Prostate gland (tissue), 2 donors: ENCODE measurements at regions not wholly inside any gene's neighbourhood (a gene's known extent, or its start where the extent isn't known, plus 50 kb on each side); places are given as distances from the start of the nearest gene placed in this dataset.

Source experiments
- CTCF ChIP-seq, 4 experiments: fragments of 200-600 bp in 2 of 4; fragments of 450-650 bp in 2 of 4; sonication (generic) in 2 of 4; IDR thresholded peaks; 1 replicate in 3 of 4; 2 replicates in 1 of 4; pipeline ENCODE4 v1.5.1; 2016 to 2019; ENCODE audit warnings: antibody characterized with exemption in 4 of 4, mild to moderate bottlenecking in 2 of 4, moderate library complexity in 2 of 4
- POLR2A ChIP-seq: fragments of 450-650 bp; IDR thresholded peaks from one replicate; pipeline ENCODE4 v1.6.1; 2016; ENCODE audit warnings: antibody characterized with exemption, mild to moderate bottlenecking
- POLR2AphosphoS5 ChIP-seq: sonication (generic); formaldehyde crosslinking; IDR thresholded peaks from one replicate; pipeline ENCODE4 v1.6.1; 2017; ENCODE audit warnings: antibody characterized with exemption

- no peak for TF ChIP-seq CTCF (IDR thresholded peaks at IDR 0.05)
- TF ChIP-seq POLR2A = no peak
- TF ChIP-seq POLR2AphosphoS5 = no peak
These were observed 324.4 kb downstream of the ADGRL2 start for GRCh38 chr1:82125119-82125518.
